H9 (cell line): ENCODE measurements at regions not wholly inside any gene's neighbourhood (a gene's known extent, or its start where the extent isn't known, plus 50 kb on each side); places are given as distances from the start of the nearest gene placed in this dataset.
A peak's percentile ranks its signal among the peaks of the same experiment; 100 is the strongest.

ENCODE experiments used
- DNase-seq: peaks from one replicate; pipeline ENCODE4 v3.0.0-alpha.2; 2017
- H2AFZ ChIP-seq: one replicate; pipeline ENCODE4 v1.6.1; 2013; ENCODE audit warnings: mild to moderate bottlenecking, low read length, control low read depth, moderate library complexity
- H2AK5ac ChIP-seq: 2 replicates; pipeline ENCODE4 v1.6.1; 2013; ENCODE audit warnings: low read length, control low read depth, mixed read lengths; ENCODE audit not compliant: insufficient read length
- H2BK120ac ChIP-seq: one replicate; pipeline ENCODE4 v1.6.1; 2013; ENCODE audit warnings: low read depth, mild to moderate bottlenecking, low read length, control low read depth, inconsistent platforms; ENCODE audit not compliant: poor library complexity, severe bottlenecking
- H2BK12ac ChIP-seq: 2 replicates; pipeline ENCODE4 v1.6.1; 2013; ENCODE audit warnings: low read length, control low read depth, mixed read lengths, low read depth; ENCODE audit not compliant: insufficient read length
- H2BK15ac ChIP-seq: 2 replicates; pipeline ENCODE4 v1.6.1; 2013; ENCODE audit warnings: low read depth, low read length, control low read depth
- H2BK20ac ChIP-seq: one replicate; pipeline ENCODE4 v1.6.1; 2013; ENCODE audit warnings: low read depth, mild to moderate bottlenecking, low read length, control low read depth, inconsistent platforms; ENCODE audit not compliant: poor library complexity, severe bottlenecking
- H2BK5ac ChIP-seq: 2 replicates; pipeline ENCODE4 v1.6.1; 2013; ENCODE audit warnings: low read length, control low read depth, mixed read lengths; ENCODE audit not compliant: insufficient read length
- H3K14ac ChIP-seq: 2 replicates; pipeline ENCODE4 v1.6.1; 2013; ENCODE audit warnings: low read length, control low read depth; ENCODE audit not compliant: insufficient read depth
- H3K18ac ChIP-seq: 2 replicates; pipeline ENCODE4 v1.6.1; 2013; ENCODE audit warnings: low read depth, mild to moderate bottlenecking, mixed read lengths, low read length, control low read depth; ENCODE audit not compliant: insufficient read length
- H3K23ac ChIP-seq: 2 replicates; pipeline ENCODE4 v1.6.1; 2013; ENCODE audit warnings: low read length, control low read depth, mixed read lengths, low read depth; ENCODE audit not compliant: insufficient read length
- H3K23me2 ChIP-seq: 2 replicates; pipeline ENCODE4 v1.6.1; 2013; ENCODE audit warnings: low read depth, mild to moderate bottlenecking, mixed read lengths, low read length, control low read depth; ENCODE audit not compliant: insufficient read length, poor library complexity, severe bottlenecking
- H3K27ac ChIP-seq: 2 replicates; pipeline ENCODE4 v1.5.1; 2013; ENCODE audit warnings: low read length, control low read depth, mixed read lengths, low read depth; ENCODE audit not compliant: insufficient read length
- H3K27me3 ChIP-seq: 2 replicates; pipeline ENCODE4 v1.6.1; 2013; ENCODE audit warnings: low read length, control low read depth, inconsistent platforms; ENCODE audit not compliant: insufficient read depth
- H3K4ac ChIP-seq: 2 replicates; pipeline ENCODE4 v1.6.1; 2013; ENCODE audit warnings: low read depth, mild to moderate bottlenecking, control low read depth, inconsistent platforms, low read length, moderate library complexity
- H3K4me1 ChIP-seq: 2 replicates; pipeline ENCODE4 v1.6.1; 2013; ENCODE audit warnings: low read length, control low read depth, inconsistent platforms; ENCODE audit not compliant: insufficient read depth
- H3K4me2 ChIP-seq: 2 replicates; pipeline ENCODE4 v1.6.1; 2013; ENCODE audit warnings: low read length, control low read depth, mixed read lengths; ENCODE audit not compliant: insufficient read length, insufficient read depth
- H3K56ac ChIP-seq: 2 replicates; pipeline ENCODE4 v1.6.1; 2013; ENCODE audit warnings: low read depth, mild to moderate bottlenecking, mixed read lengths, low read length, control low read depth; ENCODE audit not compliant: insufficient read length
- H3K79me1 ChIP-seq: 2 replicates; pipeline ENCODE4 v1.6.1; 2013; ENCODE audit warnings: low read depth, mild to moderate bottlenecking, moderate library complexity, low read length, control low read depth, inconsistent platforms; ENCODE audit not compliant: insufficient read depth, poor library complexity, severe bottlenecking
- H3K79me2 ChIP-seq: 2 replicates; pipeline ENCODE4 v1.6.1; 2013; ENCODE audit warnings: low read length, control low read depth, inconsistent platforms; ENCODE audit not compliant: insufficient read depth
- H3K9ac ChIP-seq: 2 replicates; pipeline ENCODE4 v1.6.1; 2013; ENCODE audit warnings: low read length, control low read depth, mixed read lengths; ENCODE audit not compliant: insufficient read length; ENCODE audit errors: extremely low read depth
- H3K9me3 ChIP-seq: one replicate; pipeline ENCODE4 v1.6.1; 2013; ENCODE audit warnings: low read depth, low read length, inconsistent platforms; ENCODE audit not compliant: control insufficient read depth
- H3T11ph ChIP-seq: one replicate; pipeline ENCODE4 v1.6.1; 2013; ENCODE audit warnings: mild to moderate bottlenecking, low read length, control low read depth, inconsistent platforms
- H4K20me1 ChIP-seq: one replicate; pipeline ENCODE4 v1.6.1; 2013; ENCODE audit not compliant: control insufficient read depth, insufficient read length, insufficient read depth
- H4K5ac ChIP-seq: 2 replicates; pipeline ENCODE4 v1.6.1; 2013; ENCODE audit warnings: low read depth, mild to moderate bottlenecking, mixed read lengths, low read length, control low read depth; ENCODE audit not compliant: insufficient read length
- H4K8ac ChIP-seq: replicated peaks from 2 replicates; pipeline ENCODE4 v1.6.1; 2013; ENCODE audit warnings: low read length, control low read depth, mixed read lengths, low read depth; ENCODE audit not compliant: insufficient read length
- H4K91ac ChIP-seq: 2 replicates; pipeline ENCODE4 v1.6.1; 2013; ENCODE audit warnings: low read depth, mild to moderate bottlenecking, moderate library complexity, mixed read lengths, low read length, control low read depth; ENCODE audit not compliant: insufficient read length
- H3K27ac Mint-ChIP-seq, 3 experiments: 2 replicates in 2 of 3; 3 replicates in 1 of 3; pipeline ENCODE4 v1.8.0; 2020 to 2021; ENCODE audit warnings: mixed read lengths in 3 of 3, mild to moderate bottlenecking in 1 of 3, moderate library complexity in 1 of 3
- H3K27me3 Mint-ChIP-seq: 2 replicates; pipeline ENCODE4 v1.8.0; 2021; ENCODE audit warnings: low read depth, mild to moderate bottlenecking, moderate library complexity, mixed read lengths
- H3K36me3 Mint-ChIP-seq, 3 experiments: 2 replicates in 2 of 3; 3 replicates in 1 of 3; pipeline ENCODE4 v1.8.0; 2020 to 2021; ENCODE audit warnings: low read depth in 3 of 3, mixed read lengths in 3 of 3; ENCODE audit not compliant: insufficient read depth in 1 of 3
- H3K4me1 Mint-ChIP-seq, 2 experiments: 2 replicates each; pipeline ENCODE4 v1.8.0; 2020; ENCODE audit warnings: mixed read lengths in 2 of 2
- H3K4me3 Mint-ChIP-seq, 2 experiments: 2 replicates in 1 of 2; 3 replicates in 1 of 2; pipeline ENCODE4 v1.8.0; 2020 to 2021; ENCODE audit warnings: mild to moderate bottlenecking in 2 of 2, mixed read lengths in 2 of 2, moderate library complexity in 1 of 2
- H3K9me3 Mint-ChIP-seq, 2 experiments: 2 replicates in 1 of 2; 3 replicates in 1 of 2; pipeline ENCODE4 v1.8.0; 2020; ENCODE audit warnings: mild to moderate bottlenecking in 2 of 2, mixed read lengths in 2 of 2, moderate library complexity in 1 of 2
- CTCF ChIP-seq: fragments of 200-600 bp; sonication (generic); conservative IDR thresholded peaks from 3 replicates; pipeline ENCODE4 v1.8.0; 2021; ENCODE audit warnings: antibody characterized with exemption, mild to moderate bottlenecking
- WGBS: extraction: QIAGEN DNeasy Blood & Tissue Kit; methylation state at CpG from one replicate; pipeline ENCODE4 v1.1.7; 2013; ENCODE audit warnings: missing lambda C conversion rate, low lambda C conversion rate, mixed read lengths; ENCODE audit not compliant: insufficient read length; ENCODE audit errors: extremely low coverage; 5-methylcytosine and 5-hydroxymethylcytosine counted together

- Histone ChIP-seq H3K56ac (no peak overlapping the region), H3K4ac (no peak overlapping the region), H2AK5ac (no peak overlapping the region), H3K27ac (no peak overlapping the region), H3K9me3 (no peaks in the 10 kb centered on the region), H4K91ac (no peak overlapping the region), H3K4me2 (no peak overlapping the region), H2AFZ (no peak overlapping the region), H3K4me1 (no peaks in the 10 kb centered on the region), H2BK5ac (no peak overlapping the region), H3K18ac (no peak overlapping the region), H4K8ac (no peak overlapping the region), H2BK15ac (no peak overlapping the region), H3K79me2 (no peaks in the 10 kb centered on the region), H3K14ac (no peak overlapping the region), H4K5ac (no peak overlapping the region), H2BK20ac (no peak overlapping the region), H3K9ac (no peak overlapping the region), H3K79me1 (no peaks in the 10 kb centered on the region), H3T11ph (no peak overlapping the region), H3K23me2 (no peaks in the 10 kb centered on the region), H3K27me3 (no peaks in the 10 kb centered on the region), H2BK120ac (no peak overlapping the region), H3K23ac (no peak overlapping the region), H2BK12ac (no peak overlapping the region), H4K20me1 (no peaks in the 10 kb centered on the region)
- H3K4me3 Mint-ChIP-seq: no peak overlapping the region
- no peaks in the 10 kb centered on the region for H3K4me1 Mint-ChIP-seq
- H3K27me3 Mint-ChIP-seq: no peaks in the 10 kb centered on the region
- TF ChIP-seq CTCF: no peak
- peak; percentile 36 for DNase-seq
- peaks cover 15 to 17% of the 10 kb centered on the region in 2 experiments for H3K9me3 Mint-ChIP-seq
- H3K27ac Mint-ChIP-seq: peak overlapping the region in 1 of 3 experiments; percentile 49; a peak in 1 of 7 replicates
- no CpG with 5 or more reads among the region's 11 CpGs for WGBS
- peaks cover 5 to 16% (median 6%) of the 10 kb centered on the region in 3 experiments; a peak in 6 of 7 replicates for H3K36me3 Mint-ChIP-seq
Observed at GRCh38 chr5:8726383-8727036, 819.4 kb downstream of the SEMA5A start.
